Mucosa of rectum (tissue), 2 donors: ENCODE measurements at regions not wholly inside any gene's neighbourhood (a gene's known extent, or its start where the extent isn't known, plus 50 kb on each side); places are given as distances from the start of the nearest gene placed in this dataset.

ENCODE experiments used
- H3K27ac ChIP-seq, 2 donors: one replicate each; pipeline ENCODE4 v1.7.0; 2013; ENCODE audit warnings: inconsistent platforms in 2 of 2, low read depth in 2 of 2, low read length in 2 of 2
- H3K27me3 ChIP-seq, 2 donors: one replicate each; pipeline ENCODE4 v1.7.0; 2013; ENCODE audit warnings: low read length in 2 of 2; ENCODE audit not compliant: control insufficient read depth in 2 of 2, insufficient read depth in 2 of 2
- H3K36me3 ChIP-seq, 2 donors: one replicate each; pipeline ENCODE4 v1.7.0; 2013; ENCODE audit warnings: low read length in 2 of 2; ENCODE audit not compliant: control insufficient read depth in 2 of 2, insufficient read depth in 2 of 2
- H3K4me1 ChIP-seq, 2 donors: one replicate each; pipeline ENCODE4 v1.7.0; 2013; ENCODE audit warnings: low read length in 2 of 2, mild to moderate bottlenecking in 1 of 2; ENCODE audit not compliant: control insufficient read depth in 2 of 2, insufficient read depth in 2 of 2
- H3K4me3 ChIP-seq, 2 donors: one replicate each; pipeline ENCODE4 v1.7.0; 2013; ENCODE audit warnings: low read length in 2 of 2
- H3K9ac ChIP-seq, 2 donors: one replicate each; pipeline ENCODE4 v1.7.0; 2013; ENCODE audit warnings: low read length in 2 of 2, low read depth in 1 of 2, mild to moderate bottlenecking in 1 of 2
- H3K9me3 ChIP-seq, 2 donors: one replicate each; pipeline ENCODE4 v1.7.0; 2013; ENCODE audit warnings: low read length in 2 of 2; ENCODE audit not compliant: control insufficient read depth in 2 of 2
- donor health status: healthy.
- donor health status: Normal muscosa, but diverticular disease.

DNA sequence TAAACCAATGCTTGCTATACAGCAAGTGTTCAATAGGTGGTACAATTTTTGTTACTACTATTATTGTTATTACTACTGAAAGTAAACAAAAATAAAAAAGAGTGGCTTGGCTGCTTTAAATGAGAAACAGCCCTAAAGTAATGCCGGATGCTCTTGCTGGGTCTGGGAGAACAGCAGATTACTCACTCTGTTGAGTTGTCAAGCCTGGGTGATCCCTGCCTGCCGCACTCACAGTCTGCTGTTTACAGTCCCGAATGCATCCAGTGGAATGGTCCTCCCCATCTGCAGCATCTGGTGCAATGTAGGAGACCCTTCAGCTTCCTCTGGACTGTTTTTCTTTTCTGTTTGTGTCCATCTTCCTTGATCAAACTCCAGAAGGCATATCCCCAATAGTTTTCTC, 102.7 kb upstream of the IVNS1ABP start:
- Histone ChIP-seq H3K9me3 (no peaks in the 10 kb centered on the region), H3K9ac (no peak overlapping the region), H3K27me3 (no peaks in the 10 kb centered on the region), H3K4me3 (no peak overlapping the region), H3K27ac (no peak overlapping the region), H3K36me3 (no peaks in the 10 kb centered on the region), H3K4me1 (no peaks in the 10 kb centered on the region)

- Histone ChIP-seq H3K4me1 (peaks cover 0 to under 1% of the 10 kb centered on the region in 2 donors), H3K27ac (no peak overlapping the region), H3K9me3 (no peaks in the 10 kb centered on the region), H3K9ac (no peak overlapping the region), H3K27me3 (no peaks in the 10 kb centered on the region), H3K36me3 (no peaks in the 10 kb centered on the region), H3K4me3 (no peak overlapping the region)
These were observed 101.4 kb upstream of the IVNS1ABP start for GRCh38 chr1:185418472-185418871.

- H3K4me1 ChIP-seq: peaks cover 4 to 10% of the 10 kb centered on the region in 2 donors
- peak overlapping the region; percentile 10 to 15 for H3K27ac ChIP-seq
- no peak overlapping the region for H3K4me3 ChIP-seq
- H3K36me3 ChIP-seq: no peaks in the 10 kb centered on the region
- peak overlapping the region in 1 of 2 donors; percentile 2 for H3K9ac ChIP-seq
- H3K27me3 ChIP-seq: no peaks in the 10 kb centered on the region
- H3K9me3 ChIP-seq: no peaks in the 10 kb centered on the region
These were observed 95.5 kb upstream of the IVNS1ABP start for GRCh38 chr1:185412385-185413087.

GRCh38 chr1:185409763-185410528, 92.9 kb upstream of the IVNS1ABP start:
- H3K9me3 ChIP-seq: no peaks in the 10 kb centered on the region
- no peaks in the 10 kb centered on the region for H3K27me3 ChIP-seq
- no peak overlapping the region for H3K27ac ChIP-seq
- peaks cover 4 to 12% of the 10 kb centered on the region in 2 donors for H3K4me1 ChIP-seq
- no peak overlapping the region for H3K9ac ChIP-seq
- H3K4me3 ChIP-seq: no peak overlapping the region
- H3K36me3 ChIP-seq: no peaks in the 10 kb centered on the region

DNA sequence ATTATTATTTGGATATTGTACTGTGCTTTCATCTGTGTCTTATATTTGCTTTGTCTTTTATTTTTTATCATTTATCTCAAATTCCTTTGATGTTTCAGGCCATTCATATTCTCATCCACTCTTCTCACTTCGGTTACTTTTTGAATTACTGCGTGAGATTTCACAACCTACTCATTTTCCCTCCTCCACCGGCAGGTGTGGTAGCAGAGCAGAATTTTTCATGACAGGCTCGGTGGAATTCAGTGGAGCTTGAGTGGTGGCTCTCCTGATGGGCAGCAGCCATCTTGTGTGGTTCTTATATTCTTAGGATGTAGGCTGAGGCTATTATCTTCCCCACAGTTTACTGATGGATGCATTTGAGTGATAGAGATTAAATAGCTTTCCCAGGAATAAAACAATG, 92.3 kb upstream of the IVNS1ABP start:
- no peak overlapping the region for H3K4me3 ChIP-seq
- H3K27me3 ChIP-seq: no peaks in the 10 kb centered on the region
- H3K4me1 ChIP-seq: peaks cover 4 to 15% of the 10 kb centered on the region in 2 donors
- no peak overlapping the region for H3K27ac ChIP-seq
- H3K9me3 ChIP-seq: no peaks in the 10 kb centered on the region
- no peaks in the 10 kb centered on the region for H3K36me3 ChIP-seq
- no peak overlapping the region for H3K9ac ChIP-seq

DNA sequence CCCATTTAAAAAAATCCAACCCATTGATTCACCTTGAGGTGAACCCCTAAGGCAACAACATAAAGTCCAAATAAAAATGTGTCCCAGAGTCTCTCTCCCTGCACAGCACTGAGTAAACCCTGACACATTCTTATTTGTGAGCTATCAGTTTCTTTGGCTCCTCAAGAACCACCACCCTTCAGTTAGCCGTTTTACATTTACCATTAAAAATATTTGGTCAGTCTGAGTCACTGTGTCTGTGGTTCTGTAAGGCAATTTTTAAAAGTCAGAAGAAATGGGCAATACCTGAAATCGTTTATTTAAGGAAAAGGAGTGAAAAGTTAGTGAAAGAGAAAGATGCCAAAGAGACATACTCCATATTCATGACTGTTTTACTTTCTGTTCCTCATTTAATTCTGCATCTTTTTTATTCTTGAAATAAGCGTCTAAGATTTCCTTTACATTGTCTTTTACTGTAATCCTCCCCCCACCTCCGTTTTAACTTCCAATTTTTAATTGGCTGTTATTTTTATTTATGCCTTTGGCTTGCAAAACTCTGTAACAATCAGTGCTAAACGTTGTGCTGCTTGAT, 91.7 kb upstream of the IVNS1ABP start:
- Histone ChIP-seq H3K27me3 (no peaks in the 10 kb centered on the region), H3K27ac (no peak overlapping the region), H3K36me3 (no peaks in the 10 kb centered on the region), H3K9me3 (no peaks in the 10 kb centered on the region), H3K4me3 (no peak overlapping the region), H3K4me1 (peaks cover 4 to 15% of the 10 kb centered on the region in 2 donors), H3K9ac (no peak overlapping the region)

GRCh38 chr1:185406691-185407009, 89.6 kb upstream of the IVNS1ABP start:
- Histone ChIP-seq H3K9ac (no peak overlapping the region), H3K4me3 (no peak overlapping the region), H3K36me3 (no peaks in the 10 kb centered on the region), H3K27me3 (no peaks in the 10 kb centered on the region), H3K27ac (no peak overlapping the region), H3K9me3 (no peaks in the 10 kb centered on the region), H3K4me1 (peaks cover 0 to 8% of the 10 kb centered on the region in 2 donors)

GRCh38 chr1:185406006-185406690, 89.1 kb upstream of the IVNS1ABP start:
- Histone ChIP-seq H3K27me3 (no peaks in the 10 kb centered on the region), H3K9me3 (no peaks in the 10 kb centered on the region), H3K9ac (no peak overlapping the region), H3K4me1 (peaks cover 0 to 8% of the 10 kb centered on the region in 2 donors), H3K4me3 (no peak overlapping the region), H3K27ac (no peak overlapping the region), H3K36me3 (no peaks in the 10 kb centered on the region)

- Histone ChIP-seq H3K4me1 (peaks cover 0 to 6% of the 10 kb centered on the region in 2 donors), H3K36me3 (no peaks in the 10 kb centered on the region), H3K9ac (no peak overlapping the region), H3K9me3 (no peaks in the 10 kb centered on the region), H3K4me3 (peak overlapping the region in 1 of 2 donors; percentile 49), H3K27me3 (no peaks in the 10 kb centered on the region), H3K27ac (peak overlapping the region in 1 of 2 donors; percentile 19)
These were observed 88.0 kb upstream of the IVNS1ABP start for GRCh38 chr1:185404907-185405568.
